RWPE2 (cell line): ENCODE measurements at regions not wholly inside any gene's neighbourhood (a gene's known extent, or its start where the extent isn't known, plus 50 kb on each side); places are given as distances from the start of the nearest gene placed in this dataset.

ENCODE experiments used
- ATAC-seq: fragments of 200-7000 bp; cut with Tn5 transposase; 3 replicates; pipeline ENCODE4 v1.9.1; 2021; ENCODE audit warnings: low read depth
- DNase-seq: peaks from one replicate; pipeline ENCODE4 v3.0.0-alpha.2; 2020; ENCODE audit warnings: low spot score
- H3K27ac ChIP-seq: fragments of 450-650 bp; 2 replicates; pipeline ENCODE4 v1.5.1; 2017; ENCODE audit warnings: mild to moderate bottlenecking; ENCODE audit not compliant: poor library complexity, severe bottlenecking
- H3K27me3 ChIP-seq: fragments of 250-450 bp; sonication (Bioruptor Pico); 2 replicates; pipeline ENCODE4 v1.5.1; 2021; ENCODE audit warnings: mild to moderate bottlenecking, moderate library complexity; ENCODE audit not compliant: insufficient read depth, poor library complexity, severe bottlenecking
- H3K36me3 ChIP-seq: fragments of 250-450 bp; sonication (Bioruptor Pico); 2 replicates; pipeline ENCODE4 v1.5.1; 2020; ENCODE audit warnings: low read depth, mild to moderate bottlenecking, moderate library complexity
- H3K4me1 ChIP-seq: fragments of 250-450 bp; sonication (Bioruptor Pico); 2 replicates; pipeline ENCODE4 v1.5.1; 2021; ENCODE audit warnings: mild to moderate bottlenecking, moderate library complexity; ENCODE audit not compliant: insufficient read depth, poor library complexity, severe bottlenecking
- H3K4me3 ChIP-seq: fragments of 250-450 bp; sonication (Bioruptor Pico); 2 replicates; pipeline ENCODE4 v1.5.1; 2021; ENCODE audit warnings: mild to moderate bottlenecking, moderate library complexity; ENCODE audit not compliant: severe bottlenecking
- H3K9me3 ChIP-seq: fragments of 250-450 bp; sonication (Bioruptor Pico); 2 replicates; pipeline ENCODE4 v1.5.1; 2021; ENCODE audit warnings: mild to moderate bottlenecking, moderate library complexity; ENCODE audit not compliant: severe bottlenecking
- CTCF ChIP-seq: fragments of 450-650 bp; IDR thresholded peaks from one replicate; pipeline ENCODE4 v1.5.1; 2017; ENCODE audit warnings: mild to moderate bottlenecking, moderate library complexity; ENCODE audit not compliant: poor library complexity, severe bottlenecking

- ATAC-seq (no peak), DNase-seq (no peak)
- Histone ChIP-seq H3K27ac (no peak overlapping the region), H3K4me3 (no peak overlapping the region), H3K9me3 (no peaks in the 10 kb centered on the region), H3K36me3 (no peaks in the 10 kb centered on the region), H3K27me3 (no peaks in the 10 kb centered on the region), H3K4me1 (no peaks in the 10 kb centered on the region)
- TF ChIP-seq CTCF: no peak
Observed at GRCh38 chr1:69215883-69216282, 351.8 kb upstream of the LRRC7 start.

GRCh38 chr1:69220672-69221071 is 347.1 kb upstream of the LRRC7 start:
- Histone ChIP-seq H3K9me3 (no peaks in the 10 kb centered on the region), H3K27ac (no peak overlapping the region), H3K27me3 (no peaks in the 10 kb centered on the region), H3K4me3 (no peak overlapping the region), H3K4me1 (no peaks in the 10 kb centered on the region), H3K36me3 (no peaks in the 10 kb centered on the region)
- DNase-seq (no peak), ATAC-seq (no peak)
- TF ChIP-seq CTCF: no peak

GRCh38 chr1:69221524-69221923 is 346.2 kb upstream of the LRRC7 start:
- TF ChIP-seq CTCF: no peak
- H3K4me3 ChIP-seq: no peak overlapping the region

GRCh38 chr1:69223156-69223555 is 344.6 kb upstream of the LRRC7 start:
- DNase-seq (no peak), ATAC-seq (no peak)
- Histone ChIP-seq H3K4me1 (no peaks in the 10 kb centered on the region), H3K27me3 (no peaks in the 10 kb centered on the region), H3K9me3 (no peaks in the 10 kb centered on the region), H3K36me3 (no peaks in the 10 kb centered on the region), H3K27ac (no peak overlapping the region), H3K4me3 (no peak overlapping the region)
- TF ChIP-seq CTCF: no peak

More at GRCh38 chr1:69221524-69221923, 346.2 kb upstream of the LRRC7 start:
- no peak for DNase-seq
- Histone ChIP-seq H3K9me3 (no peaks in the 10 kb centered on the region), H3K27me3 (no peaks in the 10 kb centered on the region), H3K27ac (no peak overlapping the region), H3K4me1 (no peaks in the 10 kb centered on the region), H3K36me3 (no peaks in the 10 kb centered on the region)
- no peak for ATAC-seq

GRCh38 chr1:69228501-69228900 is 339.2 kb upstream of the LRRC7 start:
- no peaks in the 10 kb centered on the region for H3K9me3 ChIP-seq
- ATAC-seq (no peak), DNase-seq (no peak)
- no peak for TF ChIP-seq CTCF
- H3K36me3 ChIP-seq: no peaks in the 10 kb centered on the region
- H3K27ac ChIP-seq: no peak overlapping the region
- no peaks in the 10 kb centered on the region for H3K4me1 ChIP-seq
- no peak overlapping the region for H3K4me3 ChIP-seq
- no peaks in the 10 kb centered on the region for H3K27me3 ChIP-seq
